Dermis microvascular lymphatic vessel endothelial cell (primary cell): ENCODE measurements at regions not wholly inside any gene's neighbourhood (a gene's known extent, or its start where the extent isn't known, plus 50 kb on each side); places are given as distances from the start of the nearest gene placed in this dataset.

ENCODE experiments used
- DNase-seq, 2 donors: peaks; one replicate each; pipeline versions ENCODE4 v3.0.0 to v3.0.0-alpha.2; 2010; ENCODE audit warnings: low read depth in 2 of 2

GRCh38 chr2:103734911-103735310, 973.1 kb downstream of the TMEM182 start:
- DNase-seq: no peak

DNA sequence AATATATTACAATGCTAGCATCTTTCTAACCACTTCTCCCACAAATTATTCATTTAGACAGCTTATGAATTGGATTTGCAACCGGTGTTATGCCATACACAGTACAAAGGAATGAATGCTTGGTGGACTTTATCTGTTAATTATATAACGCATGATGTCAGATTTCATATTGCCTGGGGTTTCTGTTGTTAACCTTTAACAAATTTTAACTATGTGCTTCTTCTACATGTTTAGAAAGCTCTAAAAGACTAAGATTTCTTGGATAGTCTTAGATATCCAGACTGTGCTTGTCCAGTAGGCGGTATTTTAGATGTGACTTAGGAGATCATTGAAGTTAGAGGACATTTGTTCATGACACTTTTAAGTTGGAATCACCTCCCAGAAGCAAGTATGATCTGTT, 976.3 kb downstream of the TMEM182 start:
- DNase-seq: no peak

DNA sequence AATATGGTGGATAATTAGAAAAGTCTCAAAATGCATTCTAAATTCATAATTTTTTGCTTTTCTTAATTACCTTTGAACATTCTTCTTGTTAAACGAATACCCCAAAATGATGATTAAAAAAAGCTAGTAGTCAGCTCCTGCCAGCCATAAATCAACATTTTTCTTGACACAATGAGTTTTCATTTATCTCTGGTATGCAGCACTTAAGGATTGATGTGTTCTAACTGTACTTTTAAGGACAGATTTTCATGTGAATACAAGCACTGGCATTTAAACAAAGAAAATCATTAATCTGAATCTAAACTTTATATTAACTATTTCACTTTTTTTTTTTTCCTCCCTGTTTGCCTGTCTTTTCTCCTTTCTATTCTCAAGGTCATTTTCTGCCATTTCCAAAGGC, 976.8 kb downstream of the TMEM182 start:
- no peak for DNase-seq

DNA sequence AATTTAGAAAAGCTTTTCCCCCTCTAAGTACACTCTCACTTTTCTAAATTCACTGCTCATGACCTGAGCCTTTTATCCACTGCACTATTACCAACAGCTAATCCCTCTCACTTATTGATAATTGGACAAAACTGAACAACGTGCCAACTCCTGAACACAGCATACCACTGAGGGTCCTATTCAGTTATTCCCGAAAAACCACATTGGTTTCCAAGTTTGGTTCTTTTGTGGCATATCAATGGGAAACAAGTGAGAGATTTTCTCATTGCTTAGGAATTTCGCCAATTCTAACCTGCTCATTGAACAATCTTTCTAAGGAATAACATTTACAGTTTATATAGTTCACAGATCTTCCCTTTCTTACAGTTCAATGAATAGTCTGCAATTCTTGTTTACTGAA, 977.4 kb downstream of the TMEM182 start:
- DNase-seq: no peak

- DNase-seq: no peak
These were observed 978.1 kb downstream of the TMEM182 start for GRCh38 chr2:103739921-103740320.

DNA sequence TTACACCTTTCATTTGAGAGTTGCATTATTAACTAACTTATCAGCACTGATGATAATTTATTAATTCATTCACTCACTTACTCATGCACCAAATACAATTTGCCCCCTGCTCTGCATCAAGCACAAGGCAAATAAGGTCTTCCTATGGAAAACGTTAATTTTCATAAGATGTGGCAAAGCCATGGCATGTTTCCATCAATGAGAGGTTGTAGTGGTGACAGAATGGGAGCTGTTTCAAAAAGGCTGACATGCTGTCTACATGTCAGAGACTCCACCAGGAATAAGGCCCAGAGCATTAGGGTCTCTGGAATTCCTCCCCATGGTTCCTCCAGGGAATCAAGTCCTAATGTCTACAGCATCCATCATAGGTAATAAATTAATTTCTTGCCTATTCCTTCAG, 978.8 kb downstream of the TMEM182 start:
- no peak for DNase-seq

GRCh38 chr2:103743195-103743594, 981.4 kb downstream of the TMEM182 start:
- DNase-seq: no peak

GRCh38 chr2:103754530-103754929, 992.7 kb downstream of the TMEM182 start:
- no peak for DNase-seq

DNA sequence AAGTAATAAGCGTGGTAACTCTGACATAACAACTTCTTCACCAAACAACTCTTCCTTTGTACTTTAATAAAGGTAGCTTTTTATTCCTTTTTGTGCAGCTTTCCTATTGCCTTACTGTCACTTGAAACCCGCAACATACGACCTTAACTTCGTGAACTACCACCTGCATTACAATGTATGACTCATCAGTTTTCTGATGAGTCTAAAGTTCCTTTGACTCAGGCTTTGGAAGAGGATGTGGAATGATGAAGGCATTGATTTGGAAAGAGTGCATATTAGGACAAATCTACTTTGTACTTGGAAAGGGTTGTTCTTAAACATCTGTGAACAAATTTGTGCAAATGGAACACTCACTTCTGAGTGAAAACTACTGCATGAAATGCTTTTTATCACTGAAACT, 1012.1 kb downstream of the TMEM182 start:
- DNase-seq: no peak

GRCh38 chr2:103780088-103780702, 1018.4 kb downstream of the TMEM182 start:
- DNase-seq: no peak

DNA sequence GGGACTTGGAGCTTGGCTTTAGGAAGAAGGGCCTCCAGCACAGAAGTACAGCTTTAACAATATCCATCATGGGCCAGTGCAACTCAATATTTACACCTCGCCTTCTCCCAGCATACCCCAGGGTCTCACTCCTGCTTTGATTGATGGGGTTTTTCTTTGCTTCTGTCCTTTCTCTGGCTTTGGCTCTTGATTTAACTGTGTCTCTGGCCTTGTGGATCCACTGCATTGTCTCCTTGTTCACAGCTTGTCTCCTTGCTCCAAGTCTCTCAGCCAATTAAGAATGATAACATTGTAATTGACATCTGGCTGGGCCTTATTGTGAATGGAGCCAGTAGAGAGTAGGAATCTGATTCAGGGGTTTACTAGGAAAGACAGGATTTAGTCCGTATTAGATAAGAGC, 1019.5 kb downstream of the TMEM182 start:
- DNase-seq: no peak

DNA sequence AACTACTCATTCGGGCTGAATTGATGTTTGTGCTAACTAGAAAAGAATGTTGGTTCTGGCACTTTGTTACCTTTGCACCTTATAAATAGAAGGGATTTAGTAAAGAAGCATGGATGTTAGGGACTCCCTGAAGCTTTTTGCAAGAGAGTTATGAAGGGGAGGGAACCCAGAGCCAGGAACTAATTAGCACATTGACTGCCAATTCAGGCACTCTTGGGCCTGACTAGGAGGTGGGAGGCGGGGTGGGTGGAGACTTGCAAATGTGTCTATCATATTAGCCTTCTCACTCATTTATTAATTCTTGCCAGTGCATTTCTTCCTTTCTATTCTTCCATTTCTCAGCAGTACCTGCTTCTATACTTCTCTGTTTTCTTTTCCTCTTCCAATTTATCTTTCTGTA, 1022.4 kb downstream of the TMEM182 start:
- DNase-seq: no peak

DNA sequence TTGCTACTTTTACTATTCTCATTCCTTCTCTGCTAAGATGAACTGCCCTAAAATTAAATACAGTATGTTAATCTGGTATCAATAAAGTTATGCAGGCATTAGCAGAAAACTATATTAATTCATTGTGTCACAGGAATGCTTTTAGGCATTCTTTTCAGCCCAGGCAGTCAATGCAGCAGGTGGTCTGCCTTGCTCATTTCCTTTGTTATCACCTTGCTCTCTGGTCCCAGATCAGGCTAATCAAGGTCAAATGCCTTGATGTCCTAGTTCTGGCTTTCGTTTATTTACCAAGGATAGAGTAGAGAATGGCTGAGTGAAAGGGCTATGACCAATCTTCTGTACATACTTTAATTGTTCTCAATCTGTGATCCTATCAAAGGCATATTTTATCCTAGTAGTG, 1023.6 kb downstream of the TMEM182 start:
- DNase-seq: no peak

DNA sequence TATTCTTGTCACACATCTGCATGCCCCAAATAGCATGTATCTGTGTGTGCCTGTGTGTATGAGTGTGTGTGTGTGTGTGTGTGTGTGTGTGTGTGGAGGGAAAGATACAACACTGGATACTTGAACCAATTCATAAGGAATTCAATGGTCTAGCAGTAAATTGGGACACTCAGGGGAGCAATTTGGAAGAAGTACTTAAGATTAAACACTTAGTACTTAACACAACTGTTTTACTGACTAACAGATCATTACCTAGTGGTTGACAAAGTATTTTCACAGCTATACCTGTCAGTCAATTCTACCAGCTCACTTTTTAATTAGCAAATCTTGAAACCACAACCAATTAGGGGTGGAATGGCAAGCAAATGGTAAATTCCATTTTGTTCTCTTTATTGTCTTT, 1024.1 kb downstream of the TMEM182 start:
- DNase-seq: no peak

GRCh38 chr2:103788389-103788788, 1026.6 kb downstream of the TMEM182 start:
- no peak for DNase-seq

GRCh38 chr2:103788951-103789350, 1027.1 kb downstream of the TMEM182 start:
- DNase-seq: no peak

DNA sequence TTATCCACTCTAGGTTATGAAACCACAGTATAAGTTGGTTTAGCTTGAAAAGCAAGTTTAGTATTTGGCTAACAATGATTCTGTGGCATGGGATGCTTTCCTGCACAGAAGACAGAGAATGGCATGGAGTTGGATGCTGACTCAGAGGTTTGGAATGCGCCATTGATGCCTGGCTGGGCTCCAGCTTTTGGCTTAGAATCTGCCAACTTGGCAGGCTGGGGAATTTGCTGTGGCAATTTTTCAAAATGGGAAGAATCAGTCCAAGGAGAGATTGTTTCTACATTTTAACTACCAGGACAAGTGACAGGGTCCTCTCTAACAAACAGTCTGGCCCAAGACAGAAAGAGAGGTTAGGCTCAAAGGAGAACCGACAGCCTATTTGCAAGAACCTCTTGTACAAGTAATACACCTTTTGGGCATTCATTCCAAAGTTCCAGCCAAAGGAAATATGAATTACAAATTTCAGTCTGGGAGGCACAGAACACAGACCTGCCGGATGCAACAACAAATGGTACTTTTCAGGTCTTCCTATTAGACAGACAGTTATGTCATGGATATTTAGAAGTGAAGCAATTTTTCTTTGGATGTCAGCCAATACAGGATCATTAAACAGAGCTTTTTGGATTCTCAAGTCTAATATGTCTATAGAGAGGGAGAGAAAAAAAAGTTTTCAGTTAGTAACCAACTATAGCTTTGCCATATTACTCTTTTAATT, 1027.7 kb downstream of the TMEM182 start:
- DNase-seq: peak; percentile 25 to 54

- DNase-seq: no peak
These were observed 1030.2 kb downstream of the TMEM182 start for GRCh38 chr2:103792042-103792441.

GRCh38 chr2:103798291-103798690, 1036.5 kb downstream of the TMEM182 start:
- DNase-seq: no peak

- DNase-seq: no peak
These were observed 1042.2 kb downstream of the TMEM182 start for GRCh38 chr2:103804013-103804412.

DNA sequence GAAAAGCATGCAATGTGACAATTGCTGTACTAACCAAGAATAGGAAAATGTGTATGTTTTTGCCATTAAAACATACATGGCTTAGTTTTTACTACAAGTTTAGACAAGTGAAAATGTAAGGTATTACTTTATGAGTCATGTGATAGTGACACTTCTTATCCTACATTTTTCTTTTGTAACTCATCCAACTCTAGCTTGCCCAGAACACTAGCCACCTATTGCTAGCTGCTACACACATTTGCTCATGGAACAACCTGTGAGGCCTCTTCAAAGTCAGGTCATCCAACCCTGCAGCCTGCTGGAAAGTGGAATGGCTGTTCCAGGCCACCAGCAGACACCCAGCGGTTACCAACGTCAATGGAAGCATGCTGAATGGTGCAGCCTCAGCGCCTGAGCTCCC, 1043.9 kb downstream of the TMEM182 start:
- DNase-seq: no peak

DNA sequence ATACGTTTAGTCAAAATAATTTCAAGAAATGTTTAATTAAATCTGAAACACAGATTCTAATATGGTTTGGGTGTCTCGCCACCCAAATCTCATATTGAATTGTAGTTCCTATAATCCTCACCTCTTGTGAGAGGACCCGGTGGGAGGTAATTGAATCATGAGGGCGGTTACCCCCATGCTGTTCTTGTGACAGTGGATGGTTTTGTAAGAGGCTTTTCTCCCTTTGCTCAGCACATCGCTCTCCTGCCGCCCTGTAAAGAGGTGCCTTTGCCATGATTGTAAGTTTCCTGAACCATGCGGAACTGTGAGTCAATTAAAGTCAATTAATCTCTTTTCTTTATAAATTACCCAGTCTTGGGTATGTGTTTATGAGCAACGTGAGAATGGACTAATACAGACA, 1045.1 kb upstream of the POU3F3 start:
- no peak for DNase-seq

DNA sequence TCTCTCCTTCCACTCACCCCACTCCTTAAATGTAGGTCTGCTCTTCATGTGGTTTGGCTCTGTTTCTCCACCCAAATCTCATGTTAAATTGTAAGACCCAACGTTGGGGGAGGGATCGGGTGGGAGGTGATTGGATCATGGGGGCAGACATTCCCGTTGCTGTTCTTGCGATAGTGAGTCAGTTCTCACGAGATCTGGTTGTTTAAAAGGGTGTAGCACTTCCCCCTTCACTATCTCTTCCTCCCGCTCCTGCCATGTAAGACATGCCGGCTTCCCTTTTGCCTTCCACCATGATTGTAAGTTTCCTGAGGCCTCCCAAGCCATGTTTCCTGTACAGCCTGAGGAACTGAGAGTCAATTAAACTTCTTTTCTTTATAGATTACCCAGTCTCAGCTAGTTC, 1044.5 kb upstream of the POU3F3 start:
- DNase-seq: no peak
